HFFc6 (cell line): ENCODE measurements at regions not wholly inside any gene's neighbourhood (a gene's known extent, or its start where the extent isn't known, plus 50 kb on each side); places are given as distances from the start of the nearest gene placed in this dataset.

Source experiments
- DNase-seq: peaks from one replicate; pipeline ENCODE4 v3.0.0-alpha.2; 2018
- H3K27ac Mint-ChIP-seq: 2 replicates; pipeline ENCODE4 v1.8.0; 2020; ENCODE audit warnings: mild to moderate bottlenecking, mixed read lengths
- H3K27me3 Mint-ChIP-seq: 2 replicates; pipeline ENCODE4 v1.8.0; 2021; ENCODE audit warnings: mild to moderate bottlenecking, moderate library complexity, mixed read lengths; ENCODE audit not compliant: insufficient read depth
- H3K36me3 Mint-ChIP-seq: 2 replicates; pipeline ENCODE4 v1.8.0; 2021; ENCODE audit warnings: low read depth, mixed read lengths
- H3K4me1 Mint-ChIP-seq: 2 replicates; pipeline ENCODE4 v1.8.0; 2020; ENCODE audit warnings: low read depth, mixed read lengths
- H3K4me3 Mint-ChIP-seq: 2 replicates; pipeline ENCODE4 v1.8.0; 2020; ENCODE audit warnings: mild to moderate bottlenecking, moderate library complexity, mixed read lengths
- H3K9me3 Mint-ChIP-seq: 2 replicates; pipeline ENCODE4 v1.8.0; 2020; ENCODE audit warnings: mild to moderate bottlenecking, mixed read lengths
- CTCF ChIP-seq: fragments of 200-600 bp; sonication (generic); IDR thresholded peaks from 2 replicates; pipeline ENCODE4 v1.5.0; 2021; ENCODE audit warnings: antibody characterized with exemption, mild to moderate bottlenecking

DNA sequence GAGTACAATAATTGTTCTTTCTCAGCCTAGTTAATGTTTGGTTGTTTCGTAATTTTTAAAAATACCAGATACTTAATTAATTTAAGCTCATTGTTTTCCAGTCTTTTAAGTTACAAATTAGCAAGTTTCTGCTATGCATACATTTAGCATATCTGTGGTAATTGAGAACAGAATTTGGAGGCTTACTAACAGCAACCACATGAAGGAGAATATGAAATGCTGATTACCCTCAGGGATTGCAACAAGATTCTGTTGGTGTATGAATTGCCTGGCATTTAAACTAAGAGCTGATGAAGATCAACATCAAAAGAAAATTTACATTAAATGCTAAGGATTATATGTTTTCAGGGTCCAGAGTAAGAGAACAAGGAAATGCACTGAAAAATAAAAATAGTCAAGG is 580.0 kb upstream of the INTU start:
- peaks cover 16% of the 10 kb centered on the region for H3K4me1 Mint-ChIP-seq
- peaks cover 7% of the 10 kb centered on the region; the same call in 1 of the 2 replicates for H3K9me3 Mint-ChIP-seq
- peaks cover 3% of the 10 kb centered on the region; the same call in 1 of the 2 replicates for H3K27me3 Mint-ChIP-seq
- H3K36me3 Mint-ChIP-seq, result peaks cover 6% of the 10 kb centered on the region; the same call in 1 of the 2 replicates
- no peak overlapping the region for H3K27ac Mint-ChIP-seq
- no peak for DNase-seq
- no peak overlapping the region for H3K4me3 Mint-ChIP-seq
- no peak for TF ChIP-seq CTCF

DNA sequence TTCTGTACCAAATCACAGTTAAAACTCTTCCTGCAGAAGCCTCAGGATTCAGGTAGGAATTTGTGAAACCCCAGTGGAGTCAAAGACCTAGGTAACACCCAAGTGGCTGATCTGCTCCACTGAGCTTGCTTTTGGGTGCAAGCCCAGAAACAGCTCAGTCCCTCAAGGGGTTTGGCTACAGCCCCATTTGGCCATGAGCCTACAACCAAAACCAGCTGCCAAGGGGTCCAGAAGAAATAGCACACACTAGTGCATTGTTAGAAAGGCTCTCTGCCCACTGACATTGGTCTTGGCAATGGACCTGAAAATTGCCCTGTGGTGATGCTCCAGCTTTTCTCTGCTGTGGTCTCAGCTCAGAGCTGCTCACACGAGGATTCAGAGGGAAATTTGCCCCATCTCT is 577.4 kb upstream of the INTU start:
- no peak for DNase-seq
- H3K27ac Mint-ChIP-seq, result no peak overlapping the region
- no peak overlapping the region for H3K4me3 Mint-ChIP-seq
- H3K4me1 Mint-ChIP-seq, result no peaks in the 10 kb centered on the region
- H3K27me3 Mint-ChIP-seq, result peaks cover 1% of the 10 kb centered on the region
- peaks cover 7% of the 10 kb centered on the region; the same call in 1 of the 2 replicates for H3K9me3 Mint-ChIP-seq
- TF ChIP-seq CTCF, result no peak
- H3K36me3 Mint-ChIP-seq, result peaks cover 6% of the 10 kb centered on the region; the same call in 1 of the 2 replicates

DNA sequence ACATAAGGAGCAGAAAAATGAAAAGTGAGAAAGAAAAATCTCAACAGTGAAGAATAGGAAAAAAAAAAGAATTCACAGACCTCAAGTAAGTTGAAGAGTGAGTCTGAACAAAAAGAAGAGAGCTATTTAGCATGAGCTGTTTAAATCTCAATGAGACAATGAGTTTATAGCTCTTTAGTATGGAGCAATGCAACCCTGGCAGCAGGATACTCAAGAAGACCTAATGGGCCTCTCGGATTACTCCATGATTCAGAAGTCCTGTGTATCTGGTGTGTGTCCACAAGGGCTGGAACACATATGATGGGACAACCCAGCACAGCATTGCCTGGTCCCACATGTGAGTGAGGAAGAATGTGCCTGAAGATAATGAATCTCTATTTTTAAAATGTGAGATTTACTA is 563.1 kb upstream of the INTU start:
- Mint-ChIP-seq H3K9me3 (no peaks in the 10 kb centered on the region), H3K4me3 (no peak overlapping the region), H3K27me3 (no peaks in the 10 kb centered on the region), H3K4me1 (no peaks in the 10 kb centered on the region), H3K27ac (no peak overlapping the region), H3K36me3 (no peaks in the 10 kb centered on the region)
- DNase-seq, result no peak
- TF ChIP-seq CTCF, result no peak

GRCh38 chr4:127071443-127071842 is 561.3 kb upstream of the INTU start:
- H3K4me1 Mint-ChIP-seq, result no peaks in the 10 kb centered on the region
- no peaks in the 10 kb centered on the region for H3K9me3 Mint-ChIP-seq
- H3K36me3 Mint-ChIP-seq, result no peaks in the 10 kb centered on the region
- H3K27ac Mint-ChIP-seq, result no peak overlapping the region
- TF ChIP-seq CTCF, result no peak
- DNase-seq, result no peak
- H3K4me3 Mint-ChIP-seq, result no peak overlapping the region
- H3K27me3 Mint-ChIP-seq, result no peaks in the 10 kb centered on the region

DNA sequence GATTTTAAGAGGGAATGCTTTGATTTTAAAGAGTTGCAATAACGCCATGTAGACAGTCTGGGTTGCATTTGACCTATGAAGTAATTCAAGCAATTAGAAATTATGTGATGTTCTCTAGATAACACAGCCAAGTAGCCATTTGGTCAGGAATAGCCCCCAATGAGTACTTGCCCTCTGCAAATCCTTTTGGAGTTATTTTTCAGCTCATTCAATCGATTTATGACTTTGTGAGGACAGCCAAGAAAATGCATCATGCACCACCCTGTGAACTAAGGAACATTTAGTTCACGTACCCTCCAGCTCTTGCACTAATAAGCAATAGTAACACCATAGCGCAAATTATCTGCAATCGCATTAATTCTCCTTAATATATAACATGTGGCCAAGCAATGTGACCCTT is 552.6 kb upstream of the INTU start:
- Mint-ChIP-seq H3K9me3 (no peaks in the 10 kb centered on the region), H3K4me3 (no peak overlapping the region), H3K27ac (no peak overlapping the region), H3K4me1 (no peaks in the 10 kb centered on the region), H3K36me3 (no peaks in the 10 kb centered on the region), H3K27me3 (peaks cover 2% of the 10 kb centered on the region; the same call in 1 of the 2 replicates)
- DNase-seq, result no peak
- TF ChIP-seq CTCF, result no peak

- H3K4me1 Mint-ChIP-seq, result no peaks in the 10 kb centered on the region
Measured at GRCh38 chr4:127081041-127081440, 551.7 kb upstream of the INTU start.

More at GRCh38 chr4:127081041-127081440, 551.7 kb upstream of the INTU start:
- Mint-ChIP-seq H3K27ac (no peak overlapping the region), H3K4me3 (no peak overlapping the region), H3K36me3 (no peaks in the 10 kb centered on the region), H3K27me3 (peaks cover 2% of the 10 kb centered on the region; the same call in 1 of the 2 replicates), H3K9me3 (peaks cover 5% of the 10 kb centered on the region; the same call in 1 of the 2 replicates)
- TF ChIP-seq CTCF, result no peak
- no peak for DNase-seq
